ENCODE measurements at regions not wholly inside any gene's neighbourhood (a gene's known extent, or its start where the extent isn't known, plus 50 kb on each side); places are given as distances from the start of the nearest gene placed in this dataset.

- Histone ChIP-seq H3K9me3 (ENCODE audit: control insufficient read depth, low read length) (no peaks in the 10 kb centered on the region), H3K4me3 (ENCODE audit: extremely low read depth, insufficient read depth, low read length, poor library complexity, severe bottlenecking) (no peak overlapping the region), H3K36me3 (ENCODE audit: control insufficient read depth, insufficient read depth, low read length) (no peaks in the 10 kb centered on the region), H3K4me1 (ENCODE audit: control insufficient read depth, insufficient read depth, low read length, poor library complexity, severe bottlenecking) (peaks cover 20% of the 10 kb centered on the region), H3K27ac (ENCODE audit: low read depth, low read length, severe bottlenecking) (no peak overlapping the region)
- 93 to 97% methylated on average over 6 to 7 of the region's 8 CpGs for WGBS, 2 experiments (ENCODE audit: insufficient coverage in 2 of 2)
Measured at GRCh38 chr2:220006152-220006621, 378.8 kb downstream of the SLC4A3 start.

- Histone ChIP-seq H3K36me3 (ENCODE audit: control insufficient read depth, insufficient read depth, low read length) (no peaks in the 10 kb centered on the region), H3K27ac (ENCODE audit: low read depth, low read length, severe bottlenecking) (no peak overlapping the region), H3K4me1 (ENCODE audit: control insufficient read depth, insufficient read depth, low read length, poor library complexity, severe bottlenecking) (no peaks in the 10 kb centered on the region), H3K9me3 (ENCODE audit: control insufficient read depth, low read length) (no peaks in the 10 kb centered on the region), H3K4me3 (ENCODE audit: extremely low read depth, insufficient read depth, low read length, poor library complexity, severe bottlenecking) (no peak overlapping the region)
- WGBS, 2 experiments (ENCODE audit: insufficient coverage in 2 of 2) = 80 to 100% methylated on average over 1 of the region's 1 CpG
Measured at GRCh38 chr2:220011859-220012258, 384.4 kb downstream of the SLC4A3 start.

GRCh38 chr2:220014961-220015360 is 387.5 kb downstream of the SLC4A3 start:
- H3K9me3 ChIP-seq (ENCODE audit: control insufficient read depth, low read length) = no peaks in the 10 kb centered on the region
- H3K4me3 ChIP-seq (ENCODE audit: extremely low read depth, insufficient read depth, low read length, poor library complexity, severe bottlenecking) = no peak overlapping the region
- WGBS, 2 experiments (ENCODE audit: insufficient coverage in 2 of 2) = no CpG with 5 or more reads among the region's 2 CpGs
- H3K36me3 ChIP-seq (ENCODE audit: control insufficient read depth, insufficient read depth, low read length) = no peaks in the 10 kb centered on the region
- no peak overlapping the region for H3K27ac ChIP-seq (ENCODE audit: low read depth, low read length, severe bottlenecking)
- H3K4me1 ChIP-seq (ENCODE audit: control insufficient read depth, insufficient read depth, low read length, poor library complexity, severe bottlenecking) = no peaks in the 10 kb centered on the region

GRCh38 chr2:220015576-220015975 is 388.1 kb downstream of the SLC4A3 start:
- Histone ChIP-seq H3K9me3 (ENCODE audit: control insufficient read depth, low read length) (no peaks in the 10 kb centered on the region), H3K4me1 (ENCODE audit: control insufficient read depth, insufficient read depth, low read length, poor library complexity, severe bottlenecking) (no peaks in the 10 kb centered on the region), H3K36me3 (ENCODE audit: control insufficient read depth, insufficient read depth, low read length) (no peaks in the 10 kb centered on the region), H3K4me3 (ENCODE audit: extremely low read depth, insufficient read depth, low read length, poor library complexity, severe bottlenecking) (no peak overlapping the region), H3K27ac (ENCODE audit: low read depth, low read length, severe bottlenecking) (no peak overlapping the region)
- 100% methylated on average over 1 of the region's 1 CpG for WGBS, 2 experiments (ENCODE audit: insufficient coverage in 2 of 2)

GRCh38 chr2:220025207-220025606 is 397.8 kb downstream of the SLC4A3 start:
- 100% methylated on average over 1 of the region's 1 CpG; no CpG with 5 or more reads in 1 of the 2 experiments for WGBS, 2 experiments (ENCODE audit: insufficient coverage in 2 of 2)
- H3K27ac ChIP-seq (ENCODE audit: low read depth, low read length, severe bottlenecking) = no peak overlapping the region
- H3K4me1 ChIP-seq (ENCODE audit: control insufficient read depth, insufficient read depth, low read length, poor library complexity, severe bottlenecking) = no peaks in the 10 kb centered on the region
- no peaks in the 10 kb centered on the region for H3K36me3 ChIP-seq (ENCODE audit: control insufficient read depth, insufficient read depth, low read length)
- H3K4me3 ChIP-seq (ENCODE audit: extremely low read depth, insufficient read depth, low read length, poor library complexity, severe bottlenecking) = no peak overlapping the region
- H3K9me3 ChIP-seq (ENCODE audit: control insufficient read depth, low read length) = no peaks in the 10 kb centered on the region

- Histone ChIP-seq H3K4me3 (ENCODE audit: extremely low read depth, insufficient read depth, low read length, poor library complexity, severe bottlenecking) (no peak overlapping the region), H3K4me1 (ENCODE audit: control insufficient read depth, insufficient read depth, low read length, poor library complexity, severe bottlenecking) (peaks cover 7% of the 10 kb centered on the region), H3K36me3 (ENCODE audit: control insufficient read depth, insufficient read depth, low read length) (no peaks in the 10 kb centered on the region), H3K9me3 (ENCODE audit: control insufficient read depth, low read length) (no peaks in the 10 kb centered on the region), H3K27ac (ENCODE audit: low read depth, low read length, severe bottlenecking) (no peak overlapping the region)
- WGBS, 2 experiments (ENCODE audit: insufficient coverage in 2 of 2) = no CpG with 5 or more reads among the region's 1 CpG
Measured at GRCh38 chr2:220029013-220029412, 401.6 kb downstream of the SLC4A3 start.

GRCh38 chr2:220033546-220033945 is 406.1 kb downstream of the SLC4A3 start:
- Histone ChIP-seq H3K4me3 (ENCODE audit: extremely low read depth, insufficient read depth, low read length, poor library complexity, severe bottlenecking) (no peak overlapping the region), H3K27ac (ENCODE audit: low read depth, low read length, severe bottlenecking) (no peak overlapping the region), H3K4me1 (ENCODE audit: control insufficient read depth, insufficient read depth, low read length, poor library complexity, severe bottlenecking) (peaks cover 13% of the 10 kb centered on the region), H3K36me3 (ENCODE audit: control insufficient read depth, insufficient read depth, low read length) (no peaks in the 10 kb centered on the region), H3K9me3 (ENCODE audit: control insufficient read depth, low read length) (peaks cover 6% of the 10 kb centered on the region)
- 73% methylated on average over 1 of the region's 1 CpG; no CpG with 5 or more reads in 1 of the 2 experiments for WGBS, 2 experiments (ENCODE audit: insufficient coverage in 2 of 2)

GRCh38 chr2:220034426-220035130 is 407.1 kb downstream of the SLC4A3 start:
- peak overlapping the region; percentile 18 for H3K27ac ChIP-seq (ENCODE audit: low read depth, low read length, severe bottlenecking)
- H3K4me3 ChIP-seq (ENCODE audit: extremely low read depth, insufficient read depth, low read length, poor library complexity, severe bottlenecking) = no peak overlapping the region
- H3K36me3 ChIP-seq (ENCODE audit: control insufficient read depth, insufficient read depth, low read length) = no peaks in the 10 kb centered on the region
- peaks cover 13% of the 10 kb centered on the region for H3K4me1 ChIP-seq (ENCODE audit: control insufficient read depth, insufficient read depth, low read length, poor library complexity, severe bottlenecking)
- H3K9me3 ChIP-seq (ENCODE audit: control insufficient read depth, low read length) = peaks cover 6% of the 10 kb centered on the region

- H3K4me1 ChIP-seq (ENCODE audit: control insufficient read depth, insufficient read depth, low read length, poor library complexity, severe bottlenecking) = peaks cover 13% of the 10 kb centered on the region
- peaks cover 6% of the 10 kb centered on the region for H3K9me3 ChIP-seq (ENCODE audit: control insufficient read depth, low read length)
- no peaks in the 10 kb centered on the region for H3K36me3 ChIP-seq (ENCODE audit: control insufficient read depth, insufficient read depth, low read length)
- no peak overlapping the region for H3K4me3 ChIP-seq (ENCODE audit: extremely low read depth, insufficient read depth, low read length, poor library complexity, severe bottlenecking)
- H3K27ac ChIP-seq (ENCODE audit: low read depth, low read length, severe bottlenecking) = no peak overlapping the region
Measured at GRCh38 chr2:220036431-220036830, 409.0 kb downstream of the SLC4A3 start.

- Histone ChIP-seq H3K27ac (ENCODE audit: low read depth, low read length, severe bottlenecking) (no peak overlapping the region), H3K4me3 (ENCODE audit: extremely low read depth, insufficient read depth, low read length, poor library complexity, severe bottlenecking) (no peak overlapping the region), H3K4me1 (ENCODE audit: control insufficient read depth, insufficient read depth, low read length, poor library complexity, severe bottlenecking) (peaks cover 14% of the 10 kb centered on the region), H3K36me3 (ENCODE audit: control insufficient read depth, insufficient read depth, low read length) (no peaks in the 10 kb centered on the region), H3K9me3 (ENCODE audit: control insufficient read depth, low read length) (peaks cover 6% of the 10 kb centered on the region)
- 94 to 100% methylated on average over 4 to 5 of the region's 5 CpGs for WGBS, 2 experiments (ENCODE audit: insufficient coverage in 2 of 2)
Measured at GRCh38 chr2:220040346-220040745, 412.9 kb downstream of the SLC4A3 start.

- 57 to 77% methylated on average over 7 of the region's 9 CpGs for WGBS, 2 experiments (ENCODE audit: insufficient coverage in 2 of 2)
- Histone ChIP-seq H3K9me3 (ENCODE audit: control insufficient read depth, low read length) (no peaks in the 10 kb centered on the region), H3K4me3 (ENCODE audit: extremely low read depth, insufficient read depth, low read length, poor library complexity, severe bottlenecking) (no peak overlapping the region), H3K27ac (ENCODE audit: low read depth, low read length, severe bottlenecking) (no peak overlapping the region), H3K36me3 (ENCODE audit: control insufficient read depth, insufficient read depth, low read length) (no peaks in the 10 kb centered on the region), H3K4me1 (ENCODE audit: control insufficient read depth, insufficient read depth, low read length, poor library complexity, severe bottlenecking) (peaks cover 14% of the 10 kb centered on the region)
Measured at GRCh38 chr2:220041447-220041846, 414.0 kb downstream of the SLC4A3 start.

All from mesodermal cell (in vitro differentiated cells).